ENCODE measurements at regions not wholly inside any gene's neighbourhood (a gene's known extent, or its start where the extent isn't known, plus 50 kb on each side); places are given as distances from the start of the nearest gene placed in this dataset.

DNA sequence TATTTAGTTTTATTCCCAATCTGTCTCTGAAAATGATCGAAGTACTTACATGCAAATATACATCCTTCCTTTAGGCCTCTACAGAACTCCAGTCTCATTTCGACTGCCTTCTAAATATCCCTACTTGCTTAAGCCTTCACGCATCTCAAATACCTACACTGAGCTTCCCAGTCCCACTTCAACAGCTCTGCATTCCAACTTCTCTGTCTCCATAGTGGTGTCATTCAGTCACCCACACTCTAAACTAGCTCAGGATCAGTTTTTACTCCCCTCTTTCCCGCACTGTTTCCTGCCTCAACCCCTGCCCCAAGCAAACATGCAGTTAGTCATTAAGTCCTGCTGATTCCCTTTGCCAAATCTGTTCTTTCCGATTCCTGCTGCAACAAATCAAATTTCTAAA lies 91.8 kb upstream of the PREP start:
- no peaks in the 10 kb centered on the region for H3K36me3 ChIP-seq (ENCODE audit: control insufficient read depth in 1 of 2, insufficient read depth in 2 of 2, low read depth in 1 of 2, low read length in 2 of 2)
- H4K91ac ChIP-seq (ENCODE audit: low read length), result no peak overlapping the region
- H3K9me3 ChIP-seq (ENCODE audit: control insufficient read depth, low read length), result no peaks in the 10 kb centered on the region
- no peaks in the 10 kb centered on the region for H3K27me3 ChIP-seq (ENCODE audit: control insufficient read depth in 1 of 2, insufficient read depth in 1 of 2, low read length in 2 of 2)
- H2AFZ ChIP-seq (ENCODE audit: low read depth, low read length), result no peak overlapping the region
- H3K4me1 ChIP-seq (ENCODE audit: control insufficient read depth, insufficient read depth, low read depth, low read length), result no peaks in the 10 kb centered on the region
- no peak overlapping the region for H3K4ac ChIP-seq (ENCODE audit: low read depth in 1 of 2, low read length in 2 of 2)
- H3K79me1 ChIP-seq (replicated peaks; ENCODE audit: low read length, poor library complexity, severe bottlenecking), result no peaks in the 10 kb centered on the region
- no peak overlapping the region for H3K14ac ChIP-seq (ENCODE audit: low read length in 2 of 2)
- H3K18ac ChIP-seq (ENCODE audit: low read depth in 1 of 2, low read length in 2 of 2), result no peak overlapping the region
- H2BK5ac ChIP-seq (ENCODE audit: low read depth, low read length, poor library complexity, severe bottlenecking), result no peak overlapping the region
- no peak overlapping the region for H4K8ac ChIP-seq (ENCODE audit: low read length)
- no peak overlapping the region for H2AK5ac ChIP-seq (ENCODE audit: low read length, severe bottlenecking)
- no peak overlapping the region for H2BK120ac ChIP-seq (ENCODE audit: low read depth, low read length)
- WGBS, result 98% methylated on average over 5 of the region's 5 CpGs
- no peak overlapping the region for H3K4me2 ChIP-seq (ENCODE audit: low read length, poor library complexity, severe bottlenecking)
- DNase-seq, result no peak
- H2BK12ac ChIP-seq (ENCODE audit: low read length in 2 of 2), result no peak overlapping the region
- H3K23ac ChIP-seq (ENCODE audit: low read length in 2 of 2), result no peak overlapping the region
- H3K27ac ChIP-seq (ENCODE audit: low read length, poor library complexity, severe bottlenecking), result no peak overlapping the region
- no peak overlapping the region for H3K4me3 ChIP-seq (ENCODE audit: insufficient read depth in 1 of 2, low read depth in 1 of 2, low read length in 2 of 2)
- H2BK15ac ChIP-seq (ENCODE audit: low read depth, poor library complexity, severe bottlenecking), result no peak overlapping the region
- no peak overlapping the region for H3K9ac ChIP-seq (ENCODE audit: low read length)

DNA sequence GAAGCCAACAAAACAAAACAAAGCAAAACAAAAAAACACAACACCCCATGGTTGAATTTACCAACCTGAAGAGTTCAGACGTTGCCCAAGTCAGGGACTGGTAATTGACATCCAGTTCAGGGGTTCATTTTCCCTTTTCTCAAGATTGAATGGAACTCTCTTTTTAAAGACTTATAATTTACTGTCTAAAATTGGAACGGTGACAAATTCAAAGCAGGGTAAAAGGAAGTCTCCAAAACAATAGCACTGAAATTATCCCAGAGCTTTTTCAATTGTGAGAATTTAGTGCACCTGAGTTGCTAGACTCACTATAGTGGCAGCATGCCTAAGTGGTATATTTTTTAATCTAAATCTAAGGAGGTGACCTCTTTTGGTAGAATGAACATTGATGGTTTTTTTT lies 90.9 kb upstream of the PREP start:
- no peak overlapping the region for H3K4ac ChIP-seq (ENCODE audit: low read depth in 1 of 2, low read length in 2 of 2)
- H2AFZ ChIP-seq (ENCODE audit: low read depth, low read length), result no peak overlapping the region
- H3K4me2 ChIP-seq (ENCODE audit: low read length, poor library complexity, severe bottlenecking), result no peak overlapping the region
- H4K8ac ChIP-seq (ENCODE audit: low read length), result no peak overlapping the region
- no peak overlapping the region for H3K9ac ChIP-seq (ENCODE audit: low read length)
- no peaks in the 10 kb centered on the region for H3K4me1 ChIP-seq (ENCODE audit: control insufficient read depth, insufficient read depth, low read depth, low read length)
- DNase-seq, result no peak
- H3K14ac ChIP-seq (ENCODE audit: low read length in 2 of 2), result no peak overlapping the region
- no peak overlapping the region for H2BK15ac ChIP-seq (ENCODE audit: low read depth, poor library complexity, severe bottlenecking)
- H3K36me3 ChIP-seq (ENCODE audit: control insufficient read depth in 1 of 2, insufficient read depth in 2 of 2, low read depth in 1 of 2, low read length in 2 of 2), result no peaks in the 10 kb centered on the region
- H3K27me3 ChIP-seq (ENCODE audit: control insufficient read depth in 1 of 2, insufficient read depth in 1 of 2, low read length in 2 of 2), result no peaks in the 10 kb centered on the region
- H3K9me3 ChIP-seq (ENCODE audit: control insufficient read depth, low read length), result no peaks in the 10 kb centered on the region
- H3K4me3 ChIP-seq (ENCODE audit: insufficient read depth in 1 of 2, low read depth in 1 of 2, low read length in 2 of 2), result no peak overlapping the region
- H2AK5ac ChIP-seq (ENCODE audit: low read length, severe bottlenecking), result no peak overlapping the region
- no peak overlapping the region for H3K27ac ChIP-seq (ENCODE audit: low read length, poor library complexity, severe bottlenecking)
- no peak overlapping the region for H2BK12ac ChIP-seq (ENCODE audit: low read length in 2 of 2)
- WGBS, result no CpG with 5 or more reads among the region's 2 CpGs
- no peak overlapping the region for H2BK120ac ChIP-seq (ENCODE audit: low read depth, low read length)
- H3K18ac ChIP-seq (ENCODE audit: low read depth in 1 of 2, low read length in 2 of 2), result no peak overlapping the region
- H4K91ac ChIP-seq (ENCODE audit: low read length), result no peak overlapping the region
- no peaks in the 10 kb centered on the region for H3K79me1 ChIP-seq (replicated peaks; ENCODE audit: low read length, poor library complexity, severe bottlenecking)
- H3K23ac ChIP-seq (ENCODE audit: low read length in 2 of 2), result no peak overlapping the region
- H2BK5ac ChIP-seq (ENCODE audit: low read depth, low read length, poor library complexity, severe bottlenecking), result no peak overlapping the region

DNA sequence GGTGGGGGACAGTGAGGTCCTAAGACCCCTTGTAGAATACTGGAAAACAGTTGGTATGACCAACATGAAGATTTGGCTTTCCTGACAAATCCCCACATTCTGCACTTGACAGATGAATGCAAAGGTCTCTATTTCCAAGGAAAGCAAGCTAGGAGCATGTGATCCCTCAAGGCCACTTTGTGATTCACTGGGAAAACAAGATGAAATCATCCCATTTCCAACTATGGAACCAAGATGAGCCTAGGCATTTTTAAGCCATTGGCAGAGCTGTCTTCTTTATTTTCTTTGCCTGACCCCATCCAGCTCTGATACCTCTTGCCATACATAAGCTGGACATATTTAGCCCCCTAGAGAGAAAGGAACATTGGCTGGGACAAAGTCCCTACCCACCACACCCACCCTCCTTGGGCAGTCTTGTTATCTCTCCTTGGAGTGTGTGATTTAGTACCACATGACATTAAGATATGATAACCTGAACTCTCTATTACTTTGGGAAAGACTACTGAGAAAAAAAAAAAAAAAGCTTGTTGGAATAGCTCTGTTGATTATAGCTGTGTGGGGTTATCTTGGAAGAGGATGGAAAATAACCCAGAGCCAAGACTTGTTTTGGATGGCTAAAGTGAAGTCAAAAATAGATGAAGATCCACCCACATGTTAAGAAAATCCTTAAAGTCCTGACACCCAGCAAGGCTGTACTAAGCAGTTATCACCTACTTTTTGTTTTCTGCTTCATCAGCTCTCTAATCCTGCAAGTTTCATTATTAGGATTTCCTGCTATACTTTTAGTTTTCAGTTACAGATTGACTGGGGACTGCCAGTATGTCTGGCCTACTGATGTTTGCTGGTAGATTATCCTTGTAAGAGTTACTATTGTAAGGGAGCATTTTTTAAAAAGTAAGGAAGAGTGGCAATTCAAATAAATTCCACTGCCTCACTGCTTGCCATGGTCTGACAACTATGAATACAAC lies 90.1 kb upstream of the PREP start:
- no peak for DNase-seq
- Histone ChIP-seq H3K36me3 (ENCODE audit: control insufficient read depth in 1 of 2, insufficient read depth in 2 of 2, low read depth in 1 of 2, low read length in 2 of 2) (no peaks in the 10 kb centered on the region), H2BK120ac (ENCODE audit: low read depth, low read length) (no peak overlapping the region)

DNA sequence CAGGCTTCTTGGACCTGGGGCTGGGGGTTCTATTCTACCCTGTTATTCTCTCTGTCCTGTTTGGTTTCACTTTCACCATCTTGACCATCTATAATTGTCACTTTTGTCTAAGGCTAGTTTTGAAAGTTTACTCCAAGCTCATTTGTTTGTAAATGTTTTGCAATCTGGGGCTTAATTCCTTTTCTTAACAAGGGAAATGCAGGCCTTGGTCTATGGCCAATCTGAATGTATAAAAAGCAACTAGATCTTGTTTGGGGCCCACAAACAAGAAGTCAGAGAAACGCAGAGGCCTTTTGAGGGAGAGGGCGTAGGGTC lies 86.3 kb upstream of the PREP start:
- H2BK15ac ChIP-seq (ENCODE audit: low read depth, poor library complexity, severe bottlenecking), result no peak overlapping the region
- H3K18ac ChIP-seq (ENCODE audit: low read depth in 1 of 2, low read length in 2 of 2), result peak overlapping the region; percentile 41 to 52
- no peak overlapping the region for H2AK5ac ChIP-seq (ENCODE audit: low read length, severe bottlenecking)
- H4K91ac ChIP-seq (ENCODE audit: low read length), result no peak overlapping the region
- H2BK5ac ChIP-seq (ENCODE audit: low read depth, low read length, poor library complexity, severe bottlenecking), result no peak overlapping the region
- H3K27me3 ChIP-seq (ENCODE audit: control insufficient read depth in 1 of 2, insufficient read depth in 1 of 2, low read length in 2 of 2), result no peaks in the 10 kb centered on the region
- H2AFZ ChIP-seq (ENCODE audit: low read depth, low read length), result no peak overlapping the region
- H3K27ac ChIP-seq (ENCODE audit: low read length, poor library complexity, severe bottlenecking), result no peak overlapping the region
- no peaks in the 10 kb centered on the region for H3K9me3 ChIP-seq (ENCODE audit: control insufficient read depth, low read length)
- peak; percentile 73 for DNase-seq
- peak overlapping the region; percentile 66 for H3K9ac ChIP-seq (ENCODE audit: low read length)
- H2BK12ac ChIP-seq (ENCODE audit: low read length in 2 of 2), result peak overlapping the region in 1 of 2 experiments; percentile 24
- no peak overlapping the region for H3K23ac ChIP-seq (ENCODE audit: low read length in 2 of 2)
- no peak overlapping the region for H4K8ac ChIP-seq (ENCODE audit: low read length)
- H2BK120ac ChIP-seq (ENCODE audit: low read depth, low read length), result no peak overlapping the region
- H3K4ac ChIP-seq (ENCODE audit: low read depth in 1 of 2, low read length in 2 of 2), result peak overlapping the region in 1 of 2 experiments; percentile 67
- H3K4me1 ChIP-seq (ENCODE audit: control insufficient read depth, insufficient read depth, low read depth, low read length), result no peaks in the 10 kb centered on the region
- WGBS, result no CpG with 5 or more reads among the region's 2 CpGs
- H3K14ac ChIP-seq (ENCODE audit: low read length in 2 of 2), result peak overlapping the region in 1 of 2 experiments; percentile 53
- H3K4me2 ChIP-seq (ENCODE audit: low read length, poor library complexity, severe bottlenecking), result no peak overlapping the region
- no peaks in the 10 kb centered on the region for H3K79me1 ChIP-seq (replicated peaks; ENCODE audit: low read length, poor library complexity, severe bottlenecking)
- peak overlapping the region in 1 of 2 experiments; percentile 30 for H3K4me3 ChIP-seq (ENCODE audit: insufficient read depth in 1 of 2, low read depth in 1 of 2, low read length in 2 of 2)
- H3K36me3 ChIP-seq (ENCODE audit: control insufficient read depth in 1 of 2, insufficient read depth in 2 of 2, low read depth in 1 of 2, low read length in 2 of 2), result no peaks in the 10 kb centered on the region

More for the DNA sequence above, 90.1 kb upstream of the PREP start:
- Histone ChIP-seq H3K23ac (ENCODE audit: low read length in 2 of 2) (no peak overlapping the region), H3K4me2 (ENCODE audit: low read length, poor library complexity, severe bottlenecking) (no peak overlapping the region), H3K18ac (ENCODE audit: low read depth in 1 of 2, low read length in 2 of 2) (no peak overlapping the region), H2AFZ (ENCODE audit: low read depth, low read length) (no peak overlapping the region), H3K4me3 (ENCODE audit: insufficient read depth in 1 of 2, low read depth in 1 of 2, low read length in 2 of 2) (no peak overlapping the region), H4K8ac (ENCODE audit: low read length) (no peak overlapping the region), H3K4ac (ENCODE audit: low read depth in 1 of 2, low read length in 2 of 2) (no peak overlapping the region), H3K27ac (ENCODE audit: low read length, poor library complexity, severe bottlenecking) (no peak overlapping the region), H3K9me3 (ENCODE audit: control insufficient read depth, low read length) (no peaks in the 10 kb centered on the region), H2BK15ac (ENCODE audit: low read depth, poor library complexity, severe bottlenecking) (no peak overlapping the region), H3K79me1 (replicated peaks; ENCODE audit: low read length, poor library complexity, severe bottlenecking) (no peaks in the 10 kb centered on the region), H3K14ac (ENCODE audit: low read length in 2 of 2) (no peak overlapping the region), H2BK5ac (ENCODE audit: low read depth, low read length, poor library complexity, severe bottlenecking) (no peak overlapping the region), H3K9ac (ENCODE audit: low read length) (no peak overlapping the region), H3K27me3 (ENCODE audit: control insufficient read depth in 1 of 2, insufficient read depth in 1 of 2, low read length in 2 of 2) (no peaks in the 10 kb centered on the region), H2BK12ac (ENCODE audit: low read length in 2 of 2) (no peak overlapping the region), H3K4me1 (ENCODE audit: control insufficient read depth, insufficient read depth, low read depth, low read length) (no peaks in the 10 kb centered on the region), H2AK5ac (ENCODE audit: low read length, severe bottlenecking) (no peak overlapping the region), H4K91ac (ENCODE audit: low read length) (no peak overlapping the region)

All from mesenchymal stem cell (in vitro differentiated cells and primary cell).